Parathyroid adenoma (tissue), 2 donors: ENCODE measurements at regions not wholly inside any gene's neighbourhood (a gene's known extent, or its start where the extent isn't known, plus 50 kb on each side); places are given as distances from the start of the nearest gene placed in this dataset.

Source experiments
- H2AFZ ChIP-seq: fragments of 300-600 bp; sonication (generic); one replicate; pipeline ENCODE4 v1.7.0; 2017; ENCODE audit warnings: antibody characterized with exemption, mild to moderate bottlenecking
- H3K27ac ChIP-seq: fragments of 300-600 bp; sonication (generic); one replicate; pipeline ENCODE4 v1.7.0; 2017
- H3K27me3 ChIP-seq: fragments of 300-600 bp; sonication (generic); one replicate; pipeline ENCODE4 v1.7.0; 2017; ENCODE audit warnings: low read length; ENCODE audit not compliant: control insufficient read depth, insufficient read depth
- H3K36me3 ChIP-seq: fragments of 300-600 bp; sonication (generic); one replicate; pipeline ENCODE4 v1.7.0; 2017; ENCODE audit warnings: low read length; ENCODE audit not compliant: control insufficient read depth, insufficient read depth
- H3K4me1 ChIP-seq: fragments of 300-600 bp; sonication (generic); one replicate; pipeline ENCODE4 v1.7.0; 2017; ENCODE audit warnings: control low read depth
- H3K4me2 ChIP-seq: fragments of 300-600 bp; sonication (generic); one replicate; pipeline ENCODE4 v1.7.0; 2017; ENCODE audit warnings: low read length
- H3K4me3 ChIP-seq: fragments of 300-600 bp; sonication (generic); one replicate; pipeline ENCODE4 v1.7.0; 2017; ENCODE audit warnings: low read depth, low read length
- H3K79me2 ChIP-seq: fragments of 300-600 bp; sonication (generic); one replicate; pipeline ENCODE4 v1.7.0; 2017; ENCODE audit warnings: control low read depth
- H3K9ac ChIP-seq: fragments of 300-600 bp; sonication (generic); one replicate; pipeline ENCODE4 v1.7.0; 2017; ENCODE audit warnings: mild to moderate bottlenecking
- H3K9me3 ChIP-seq: fragments of 300-600 bp; sonication (generic); one replicate; pipeline ENCODE4 v1.7.0; 2017; ENCODE audit warnings: low read length; ENCODE audit not compliant: control insufficient read depth
- TF ChIP-seq, protein P1 (sequence below): fragments of 300-600 bp; sonication (generic); IDR thresholded peaks from one replicate; pipeline ENCODE4 v1.7.0; 2017; ENCODE audit warnings: antibody characterized with exemption, mild to moderate bottlenecking
- donor health status: primary hyperparathyroidism.

DNA sequence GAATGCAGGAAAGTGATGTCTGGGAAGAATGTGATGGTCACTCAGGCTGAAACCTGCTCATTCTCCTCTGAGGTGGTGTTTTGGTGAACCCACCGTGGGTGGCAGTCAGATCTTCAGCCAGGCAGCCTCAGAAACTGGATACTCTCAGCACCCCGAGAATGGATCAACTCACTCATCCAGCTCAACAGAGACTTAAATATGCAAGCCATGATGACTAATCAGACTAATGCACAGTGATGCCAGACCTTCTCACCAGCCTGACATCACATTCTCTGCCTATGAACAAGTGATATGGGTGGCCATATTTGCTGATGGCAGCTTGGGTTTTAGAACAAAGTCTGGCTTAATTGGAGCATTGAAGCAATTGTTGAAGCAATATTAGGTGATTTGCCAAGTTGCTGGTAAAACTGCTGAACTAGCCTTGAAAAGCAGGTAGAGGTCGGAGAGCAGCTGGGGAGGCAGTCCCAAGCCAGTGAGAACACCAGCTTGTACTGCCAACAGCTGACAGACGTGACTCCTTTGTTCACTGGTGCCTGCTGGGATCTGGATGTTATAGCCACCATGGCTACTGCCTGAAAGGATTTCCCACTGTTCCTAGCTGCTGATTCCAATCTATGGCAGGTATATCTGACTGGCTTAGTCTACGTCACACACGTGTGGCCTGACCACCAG is 608.1 kb downstream of the MID1IP1 start:
- Histone ChIP-seq H3K79me2 (no peaks in the 10 kb centered on the region), H3K27ac (no peak overlapping the region), H3K4me3 (no peak overlapping the region), H3K4me2 (no peak overlapping the region), H3K9ac (no peak overlapping the region), H3K27me3 (no peaks in the 10 kb centered on the region), H2AFZ (no peak overlapping the region), H3K4me1 (no peaks in the 10 kb centered on the region), H3K36me3 (no peaks in the 10 kb centered on the region), H3K9me3 (no peaks in the 10 kb centered on the region)
- TF ChIP-seq, protein P1, sequence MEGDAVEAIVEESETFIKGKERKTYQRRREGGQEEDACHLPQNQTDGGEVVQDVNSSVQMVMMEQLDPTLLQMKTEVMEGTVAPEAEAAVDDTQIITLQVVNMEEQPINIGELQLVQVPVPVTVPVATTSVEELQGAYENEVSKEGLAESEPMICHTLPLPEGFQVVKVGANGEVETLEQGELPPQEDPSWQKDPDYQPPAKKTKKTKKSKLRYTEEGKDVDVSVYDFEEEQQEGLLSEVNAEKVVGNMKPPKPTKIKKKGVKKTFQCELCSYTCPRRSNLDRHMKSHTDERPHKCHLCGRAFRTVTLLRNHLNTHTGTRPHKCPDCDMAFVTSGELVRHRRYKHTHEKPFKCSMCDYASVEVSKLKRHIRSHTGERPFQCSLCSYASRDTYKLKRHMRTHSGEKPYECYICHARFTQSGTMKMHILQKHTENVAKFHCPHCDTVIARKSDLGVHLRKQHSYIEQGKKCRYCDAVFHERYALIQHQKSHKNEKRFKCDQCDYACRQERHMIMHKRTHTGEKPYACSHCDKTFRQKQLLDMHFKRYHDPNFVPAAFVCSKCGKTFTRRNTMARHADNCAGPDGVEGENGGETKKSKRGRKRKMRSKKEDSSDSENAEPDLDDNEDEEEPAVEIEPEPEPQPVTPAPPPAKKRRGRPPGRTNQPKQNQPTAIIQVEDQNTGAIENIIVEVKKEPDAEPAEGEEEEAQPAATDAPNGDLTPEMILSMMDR, result no peak

DNA sequence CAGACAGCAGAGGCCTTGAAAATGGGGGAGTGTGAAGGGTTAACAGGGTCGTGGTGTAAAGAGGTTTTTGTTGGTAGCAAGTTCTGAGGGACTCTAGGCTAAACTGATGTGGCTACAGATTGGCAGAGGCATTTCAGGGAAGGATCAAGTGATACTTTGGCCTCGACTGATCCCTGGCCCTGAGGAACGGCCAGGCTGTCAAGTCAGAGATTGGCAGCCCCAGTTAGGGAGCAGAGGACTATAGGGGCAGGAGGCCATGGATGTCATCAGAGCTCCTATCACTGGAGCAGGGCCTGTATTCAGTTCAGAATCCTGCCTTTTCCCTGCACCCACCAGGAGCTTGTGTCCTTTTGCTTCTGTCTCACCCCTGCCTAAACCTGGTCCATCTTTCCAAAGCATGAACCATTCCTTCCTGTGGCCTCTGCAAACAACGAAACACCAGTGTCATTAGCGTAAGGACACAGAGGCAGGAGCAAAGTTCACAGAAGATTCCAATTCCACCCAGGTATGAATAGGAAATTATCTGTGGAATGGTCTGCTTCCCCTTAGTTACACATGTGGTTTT is 613.1 kb downstream of the MID1IP1 start:
- TF ChIP-seq, protein P1, result no peak

DNA sequence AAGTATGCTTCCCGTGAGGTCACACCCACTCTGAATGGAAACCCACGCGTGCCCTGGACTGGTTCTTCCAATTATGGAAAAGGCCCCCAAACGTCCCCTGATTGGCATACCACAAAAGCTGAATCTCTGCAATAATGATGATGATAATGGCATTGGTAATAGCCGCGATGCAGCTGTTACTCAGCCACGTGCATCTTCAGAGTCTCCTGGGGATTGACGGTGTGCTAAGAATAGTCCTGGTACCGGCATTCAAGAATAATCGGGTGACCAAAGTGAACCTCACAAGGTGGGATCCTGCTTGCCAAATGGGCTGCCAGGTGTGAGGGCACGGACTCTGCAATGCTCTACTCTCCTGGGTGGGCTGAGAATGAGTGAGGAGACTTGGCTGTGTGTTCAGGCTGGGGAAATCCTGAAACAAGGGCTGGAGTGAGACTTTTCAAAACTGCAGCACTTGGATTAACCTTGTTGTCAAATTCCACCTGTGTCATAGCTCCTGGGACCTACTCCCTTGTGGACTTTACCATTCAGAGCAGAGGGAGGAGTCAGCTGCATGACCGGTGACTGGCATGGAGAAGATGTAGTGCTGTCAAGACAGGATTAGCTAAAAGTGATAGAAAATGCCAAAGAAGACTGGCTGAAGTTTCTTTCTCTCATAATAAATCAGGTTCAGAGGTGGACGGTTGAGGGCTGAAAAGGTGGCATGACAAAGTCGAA is 615.4 kb downstream of the MID1IP1 start:
- Histone ChIP-seq H3K27me3 (no peaks in the 10 kb centered on the region), H2AFZ (no peak overlapping the region), H3K9me3 (no peaks in the 10 kb centered on the region), H3K79me2 (no peaks in the 10 kb centered on the region), H3K9ac (no peak overlapping the region), H3K4me3 (no peak overlapping the region), H3K27ac (no peak overlapping the region), H3K36me3 (no peaks in the 10 kb centered on the region), H3K4me1 (no peaks in the 10 kb centered on the region), H3K4me2 (no peak overlapping the region)
- TF ChIP-seq, protein P1, result no peak

More for the DNA sequence above, 613.1 kb downstream of the MID1IP1 start:
- Histone ChIP-seq H3K27ac (no peak overlapping the region), H3K9me3 (no peaks in the 10 kb centered on the region), H3K27me3 (no peaks in the 10 kb centered on the region), H3K4me1 (no peaks in the 10 kb centered on the region), H3K36me3 (no peaks in the 10 kb centered on the region), H3K4me3 (no peak overlapping the region), H3K79me2 (no peaks in the 10 kb centered on the region), H2AFZ (no peak overlapping the region), H3K4me2 (no peak overlapping the region), H3K9ac (no peak overlapping the region)

DNA sequence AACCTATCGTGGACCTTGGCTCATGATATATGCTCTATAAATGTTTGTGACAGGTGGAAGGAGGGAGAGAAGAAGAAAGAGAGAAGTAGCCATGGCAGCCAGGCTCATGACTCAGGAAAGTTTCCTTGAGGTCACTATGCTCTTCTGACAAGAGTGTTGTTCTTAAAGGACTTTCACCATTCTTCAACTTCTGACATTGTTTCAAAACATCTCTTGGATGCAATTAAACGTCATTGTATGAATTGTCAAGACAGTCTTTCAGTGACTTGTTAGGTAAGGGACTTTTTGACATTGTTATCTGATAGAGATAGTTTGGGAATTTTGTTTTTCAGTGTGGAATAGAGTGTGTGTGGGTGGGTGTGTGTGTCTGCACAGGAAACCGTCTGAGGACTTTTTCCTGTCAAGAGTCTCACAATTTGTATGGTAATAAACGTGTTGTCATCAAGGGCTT is 617.0 kb downstream of the MID1IP1 start:
- Histone ChIP-seq H3K4me2 (no peak overlapping the region), H2AFZ (peak overlapping the region; percentile 17), H3K9me3 (no peaks in the 10 kb centered on the region), H3K27ac (peak overlapping the region; percentile 36), H3K36me3 (no peaks in the 10 kb centered on the region), H3K4me3 (no peak overlapping the region), H3K79me2 (no peaks in the 10 kb centered on the region), H3K9ac (no peak overlapping the region), H3K4me1 (no peaks in the 10 kb centered on the region), H3K27me3 (no peaks in the 10 kb centered on the region)
- TF ChIP-seq, protein P1, result no peak
